Psoas muscle (tissue), 7 donors: ENCODE measurements at regions not wholly inside any gene's neighbourhood (a gene's known extent, or its start where the extent isn't known, plus 50 kb on each side); places are given as distances from the start of the nearest gene placed in this dataset.

Experiments used
- ATAC-seq, 4 donors: fragments of 200-7000 bp; cut with Tn5 transposase; one replicate each; pipeline ENCODE4 v1.9.1; 2020; ENCODE audit warnings: moderate library complexity in 3 of 4, mild to moderate bottlenecking in 2 of 4
- DNase-seq, 2 donors: peaks; one replicate each; pipeline ENCODE4 v3.0.0-alpha.2; 2020
- H3K27ac ChIP-seq: fragments of 200-600 bp; one replicate; pipeline ENCODE4 v1.8.0; 2022
- H3K27me3 ChIP-seq, 3 donors: fragments of 200-600 bp in 1 of 3; one replicate each; pipeline versions ENCODE4 v1.6.1 to v1.8.0; 2013 to 2022; ENCODE audit warnings: low read length in 2 of 3, mild to moderate bottlenecking in 2 of 3, moderate library complexity in 1 of 3; ENCODE audit not compliant: insufficient read depth in 3 of 3
- H3K36me3 ChIP-seq, 2 donors: fragments of 200-600 bp in 1 of 2; one replicate each; pipeline versions ENCODE4 v1.6.1 to v1.8.0; 2013 to 2022; ENCODE audit warnings: low read depth in 1 of 2, mild to moderate bottlenecking in 1 of 2, moderate library complexity in 1 of 2; ENCODE audit not compliant: insufficient read depth in 1 of 2
- H3K4me1 ChIP-seq: fragments of 200-600 bp; one replicate; pipeline ENCODE4 v1.8.0; 2022
- H3K4me3 ChIP-seq: fragments of 200-600 bp; one replicate; pipeline ENCODE4 v1.8.0; 2022; ENCODE audit warnings: mild to moderate bottlenecking
- H3K9me3 ChIP-seq: fragments of 200-600 bp; one replicate; pipeline ENCODE4 v1.8.0; 2022
- WGBS, 3 donors: extraction: QIAGEN DNeasy Blood & Tissue Kit; methylation state at CpG; one replicate each; pipeline versions ENCODE4 v1.1.6 to v1.1.7; 2013; 5-methylcytosine and 5-hydroxymethylcytosine counted together
- intact Hi-C, 2 donors: fragments of 100-400 bp; cut with DNase I; formaldehyde crosslinking; loops; one replicate each; pipeline versions ENCODE4 v1.11.0 to v1.14.2; 2022
- TF ChIP-seq, protein P1 (sequence below): fragments of 200-600 bp; IDR thresholded peaks from one replicate; pipeline ENCODE4 v1.8.0; 2022; ENCODE audit warnings: antibody characterized with exemption
- donor health status: healthy with polysubstance abuse.
- donor health status: DM: no; HTN: no; CAD: no; lungs with moderate emphysema.
- donor health status: Bipolar disorder and iron deficiency.
- donor health status: healthy.
- donor health status: DM: yes; HTN: yes; CAD: no.
- donor health status: DM: no; HTN: no; CAD: no.
- donor health status: DM: yes; HTN: yes; CAD: no.

DNA sequence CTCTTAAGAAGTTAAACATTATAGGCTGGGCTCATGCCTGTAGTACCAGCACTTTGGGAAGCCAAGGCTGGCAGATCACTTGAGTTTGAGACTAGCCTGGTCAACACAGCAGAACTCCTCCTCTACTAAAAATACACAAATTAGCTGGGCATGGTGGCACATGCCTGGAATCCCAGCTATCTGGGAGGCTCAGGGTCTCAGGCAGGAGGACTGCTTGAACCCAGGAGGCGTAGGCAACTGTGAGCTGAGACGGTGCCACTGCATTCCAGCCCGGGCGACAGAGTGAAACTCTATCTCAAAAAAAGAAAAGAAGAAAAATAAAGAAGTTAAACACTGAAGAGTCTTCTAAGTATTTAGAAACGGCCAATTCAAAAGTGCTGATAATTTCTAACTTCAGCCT is 164.3 kb upstream of the GALNTL6 start:
- no peaks in the 10 kb centered on the region for H3K9me3 ChIP-seq
- ATAC-seq, result no peak
- 25 to 38% (median 32%) methylated on average over 5 of the region's 5 CpGs for WGBS, 3 donors
- H3K4me1 ChIP-seq, result no peaks in the 10 kb centered on the region
- H3K27ac ChIP-seq, result no peak overlapping the region
- intact Hi-C loops, result no loop called here
- H3K36me3 ChIP-seq, result no peaks in the 10 kb centered on the region
- no peak overlapping the region for H3K4me3 ChIP-seq
- TF ChIP-seq, protein P1, sequence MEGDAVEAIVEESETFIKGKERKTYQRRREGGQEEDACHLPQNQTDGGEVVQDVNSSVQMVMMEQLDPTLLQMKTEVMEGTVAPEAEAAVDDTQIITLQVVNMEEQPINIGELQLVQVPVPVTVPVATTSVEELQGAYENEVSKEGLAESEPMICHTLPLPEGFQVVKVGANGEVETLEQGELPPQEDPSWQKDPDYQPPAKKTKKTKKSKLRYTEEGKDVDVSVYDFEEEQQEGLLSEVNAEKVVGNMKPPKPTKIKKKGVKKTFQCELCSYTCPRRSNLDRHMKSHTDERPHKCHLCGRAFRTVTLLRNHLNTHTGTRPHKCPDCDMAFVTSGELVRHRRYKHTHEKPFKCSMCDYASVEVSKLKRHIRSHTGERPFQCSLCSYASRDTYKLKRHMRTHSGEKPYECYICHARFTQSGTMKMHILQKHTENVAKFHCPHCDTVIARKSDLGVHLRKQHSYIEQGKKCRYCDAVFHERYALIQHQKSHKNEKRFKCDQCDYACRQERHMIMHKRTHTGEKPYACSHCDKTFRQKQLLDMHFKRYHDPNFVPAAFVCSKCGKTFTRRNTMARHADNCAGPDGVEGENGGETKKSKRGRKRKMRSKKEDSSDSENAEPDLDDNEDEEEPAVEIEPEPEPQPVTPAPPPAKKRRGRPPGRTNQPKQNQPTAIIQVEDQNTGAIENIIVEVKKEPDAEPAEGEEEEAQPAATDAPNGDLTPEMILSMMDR, result no peak
- DNase-seq, result no peak
- no peaks in the 10 kb centered on the region for H3K27me3 ChIP-seq

DNA sequence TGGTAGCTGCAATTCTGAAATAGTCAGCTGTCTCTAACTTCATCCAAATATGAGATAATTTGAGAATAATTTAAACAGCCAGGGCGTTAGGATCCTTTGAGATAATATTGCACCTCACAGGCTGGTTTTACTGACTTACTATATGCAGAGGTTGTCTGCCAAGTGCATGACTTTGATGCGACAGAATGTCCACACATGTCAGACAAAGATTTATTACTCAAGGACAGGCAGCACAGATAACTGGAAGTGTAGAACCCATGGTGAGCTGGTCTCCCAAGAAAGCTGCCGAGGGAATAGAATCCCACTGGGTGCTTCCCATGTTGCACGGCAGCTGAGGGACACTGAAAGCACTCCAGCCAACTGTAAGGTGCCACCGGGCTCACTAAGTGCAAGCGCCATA is 166.2 kb upstream of the GALNTL6 start:
- ATAC-seq, result peak in 1 of 4 donors; percentile 34
- 30 to 42% (median 35%) methylated on average over 6 of the region's 6 CpGs for WGBS, 3 donors
- no peaks in the 10 kb centered on the region for H3K4me1 ChIP-seq

DNA sequence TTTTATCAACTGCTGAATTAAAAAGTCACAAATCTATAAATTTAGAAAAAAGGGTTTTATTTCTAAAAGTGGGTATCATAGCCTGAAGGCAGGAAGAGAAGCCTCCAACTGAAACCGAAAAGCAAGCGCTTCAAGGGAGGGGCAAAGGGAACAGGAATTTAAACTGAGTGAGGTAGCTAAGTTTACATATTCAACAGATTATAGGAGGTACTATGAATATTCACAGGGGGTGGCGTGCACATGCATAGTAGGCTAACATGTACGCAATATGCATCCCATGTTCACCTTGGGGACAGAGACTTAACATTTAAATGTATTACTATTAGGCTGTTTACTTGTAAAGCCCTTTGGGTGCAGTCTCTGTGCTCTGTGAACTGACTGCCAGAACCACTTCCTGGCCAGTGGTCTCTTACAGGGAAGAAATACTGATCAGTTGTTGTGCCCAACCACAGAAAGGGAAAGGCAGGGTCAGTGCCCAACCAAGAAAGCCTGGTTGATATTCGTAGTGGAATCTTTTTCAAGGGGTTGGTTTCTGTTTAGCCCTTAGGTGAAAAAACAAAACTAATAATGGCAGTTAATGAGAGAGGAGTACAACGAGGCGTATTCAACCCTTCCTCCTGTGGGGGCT is 168.7 kb upstream of the GALNTL6 start:
- Histone ChIP-seq H3K27me3 (no peaks in the 10 kb centered on the region), H3K4me1 (no peaks in the 10 kb centered on the region), H3K36me3 (no peaks in the 10 kb centered on the region), H3K9me3 (no peaks in the 10 kb centered on the region), H3K27ac (no peak overlapping the region), H3K4me3 (no peak overlapping the region)
- intact Hi-C loops, result no loop called here
- TF ChIP-seq, protein P1, result no peak
- no peak for DNase-seq
- no peak for ATAC-seq
- 78 to 82% (median 81%) methylated on average over 7 of the region's 7 CpGs for WGBS, 3 donors

More for the DNA sequence above, 166.2 kb upstream of the GALNTL6 start:
- TF ChIP-seq, protein P1, result no peak
- intact Hi-C loops, result no loop called here
- Histone ChIP-seq H3K9me3 (no peaks in the 10 kb centered on the region), H3K27ac (no peak overlapping the region), H3K27me3 (no peaks in the 10 kb centered on the region), H3K4me3 (no peak overlapping the region), H3K36me3 (no peaks in the 10 kb centered on the region)
- DNase-seq, result no peak

DNA sequence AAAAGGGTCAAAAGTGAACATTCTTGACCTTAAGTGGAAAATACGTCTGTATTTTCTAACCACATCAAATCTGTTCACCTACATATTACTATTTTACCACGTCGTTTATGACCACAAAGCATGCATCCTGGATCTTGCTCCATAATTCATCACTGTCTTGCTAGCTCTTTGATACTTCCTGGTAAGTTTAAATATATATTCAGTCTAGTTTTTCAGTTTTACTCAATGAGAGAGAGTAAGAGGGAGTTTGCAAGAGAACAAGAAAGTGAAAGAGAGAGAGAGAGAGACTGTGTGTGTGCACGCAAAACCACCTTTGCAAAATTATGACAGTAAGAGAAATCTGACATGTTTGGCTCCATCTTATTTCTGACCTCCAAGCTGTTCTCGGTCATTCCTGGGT is 173.7 kb upstream of the GALNTL6 start:
- H3K27ac ChIP-seq, result no peak overlapping the region
- no peaks in the 10 kb centered on the region for H3K9me3 ChIP-seq
- TF ChIP-seq, protein P1, result no peak
- no peak for DNase-seq
- H3K4me1 ChIP-seq, result no peaks in the 10 kb centered on the region
- intact Hi-C loops, result no loop called here
- 46 to 53% (median 48%) methylated on average over 5 of the region's 5 CpGs for WGBS, 3 donors
- H3K4me3 ChIP-seq, result no peak overlapping the region
- ATAC-seq, result no peak
- H3K27me3 ChIP-seq, result no peaks in the 10 kb centered on the region
- no peaks in the 10 kb centered on the region for H3K36me3 ChIP-seq

DNA sequence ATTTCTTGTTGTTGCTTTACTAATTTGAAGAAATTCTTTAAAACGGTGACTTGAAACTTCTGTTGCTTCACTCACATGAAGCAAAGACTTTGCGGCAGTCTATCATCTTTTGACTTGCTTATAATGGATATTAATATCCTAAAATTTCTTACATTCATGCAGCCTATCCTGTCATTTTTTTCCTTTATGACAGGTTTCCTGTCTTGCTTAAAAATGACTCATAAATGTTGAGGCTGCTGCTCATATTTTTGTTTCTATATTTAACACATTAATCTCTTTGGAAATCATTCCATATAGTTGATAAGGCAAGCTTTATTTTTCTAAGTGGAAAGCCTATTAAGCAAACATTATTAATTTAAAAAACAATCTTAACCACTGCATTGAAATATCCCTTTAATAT is 176.6 kb upstream of the GALNTL6 start:
- H3K9me3 ChIP-seq, result no peaks in the 10 kb centered on the region
- no peak overlapping the region for H3K27ac ChIP-seq
- H3K4me3 ChIP-seq, result no peak overlapping the region
- TF ChIP-seq, protein P1, result no peak
- intact Hi-C loops, result no loop called here
- no peak for DNase-seq
- no peaks in the 10 kb centered on the region for H3K4me1 ChIP-seq
- whole genome bisulfite sequencing, 3 donors, result 73 to 79% (median 74%) methylated on average over 2 of the region's 2 CpGs
- no peak for ATAC-seq
- H3K36me3 ChIP-seq, result no peaks in the 10 kb centered on the region
- no peaks in the 10 kb centered on the region for H3K27me3 ChIP-seq
